ENCODE measurements at regions not wholly inside any gene's neighbourhood (a gene's known extent, or its start where the extent isn't known, plus 50 kb on each side); places are given as distances from the start of the nearest gene placed in this dataset.

DNA sequence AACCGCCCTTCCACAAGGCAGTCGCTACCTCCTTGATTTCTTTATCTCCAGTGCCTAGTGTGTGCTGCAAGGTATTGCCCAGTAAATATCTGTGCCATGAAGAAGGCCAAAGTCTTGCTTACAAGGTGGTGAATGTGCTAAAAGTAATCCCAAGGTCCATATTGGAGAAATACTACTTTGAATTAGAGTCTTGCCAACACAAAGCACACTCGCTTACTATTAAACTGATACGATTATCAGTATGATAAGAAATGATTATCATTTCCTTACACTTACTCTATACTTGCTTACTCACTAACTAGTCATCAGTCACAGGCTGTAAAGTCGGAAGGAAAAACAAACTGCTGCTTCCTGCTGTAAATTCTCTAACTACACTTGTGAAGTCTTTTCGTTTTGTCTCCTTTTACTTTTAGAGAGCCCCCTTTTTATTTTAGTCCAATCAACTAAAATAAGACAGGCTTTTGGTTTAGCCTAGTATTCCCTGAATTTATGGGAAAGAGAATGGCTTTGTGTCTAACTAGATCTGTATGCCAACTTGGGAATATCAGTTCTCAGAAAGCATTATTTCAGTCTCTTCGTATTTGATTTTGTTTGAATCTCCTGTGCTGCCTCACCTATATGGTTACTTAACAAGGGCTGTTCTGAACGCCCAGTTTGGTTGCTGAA is 107.1 kb upstream of the TSC22D2 start:
- FAIRE-seq (no peak), DNase-seq (ENCODE audit: insufficient read length, low spot score) (no peak)
- TF ChIP-seq CTCF (IDR thresholded peaks at IDR 0.05; ENCODE audit: insufficient read depth, missing control alignments), result no peak

DNA sequence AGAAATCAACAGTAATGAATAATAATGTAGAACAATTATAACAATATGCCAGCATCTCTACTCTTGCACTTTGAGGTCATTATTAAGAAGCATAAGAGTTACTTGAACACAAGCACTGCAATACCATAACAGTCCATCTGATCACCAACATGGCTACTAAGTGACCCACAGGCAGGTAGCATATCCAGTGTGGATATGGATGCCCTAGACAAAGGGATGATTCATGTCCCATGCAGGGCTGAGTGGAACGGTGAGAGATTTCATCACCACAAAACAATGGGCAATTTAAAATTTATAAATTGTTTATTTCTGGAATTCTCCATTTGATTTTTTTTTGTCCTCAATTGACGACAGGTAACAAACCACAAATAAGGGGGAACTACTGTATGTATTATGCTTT is 107.7 kb upstream of the TSC22D2 start:
- no peak for DNase-seq (ENCODE audit: insufficient read length, low spot score)
- FAIRE-seq, result no peak
- TF ChIP-seq CTCF (IDR thresholded peaks at IDR 0.05; ENCODE audit: insufficient read depth, missing control alignments), result no peak

- DNase-seq (ENCODE audit: insufficient read length, low spot score), result no peak
- no peak for FAIRE-seq
Measured at GRCh38 chr3:150299201-150299600, 108.9 kb upstream of the TSC22D2 start.

DNA sequence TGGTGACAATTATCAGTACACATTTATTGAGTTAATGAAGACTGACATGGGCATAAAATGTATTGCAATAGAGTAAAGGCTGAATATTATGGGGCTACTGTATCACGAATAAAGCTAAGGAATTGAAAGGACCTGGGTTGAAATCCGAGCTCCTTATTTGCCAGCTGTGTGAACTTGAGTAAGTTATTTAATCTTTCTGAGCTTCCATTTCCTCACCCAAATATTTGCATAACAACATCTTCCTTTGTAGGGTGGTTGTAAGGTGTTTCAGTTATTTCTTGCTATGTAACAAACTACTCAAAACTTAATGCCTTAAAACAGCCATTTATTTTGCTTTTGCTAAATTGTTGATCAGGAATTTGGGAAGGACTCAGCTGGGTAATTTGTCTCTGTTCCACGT is 111.1 kb upstream of the TSC22D2 start:
- DNase-seq (ENCODE audit: insufficient read length, low spot score) (no peak), FAIRE-seq (no peak)
- TF ChIP-seq CTCF (IDR thresholded peaks at IDR 0.05; ENCODE audit: insufficient read depth, missing control alignments), result no peak

More at GRCh38 chr3:150299201-150299600, 108.9 kb upstream of the TSC22D2 start:
- no peak for TF ChIP-seq CTCF (IDR thresholded peaks at IDR 0.05; ENCODE audit: insufficient read depth, missing control alignments)

DNA sequence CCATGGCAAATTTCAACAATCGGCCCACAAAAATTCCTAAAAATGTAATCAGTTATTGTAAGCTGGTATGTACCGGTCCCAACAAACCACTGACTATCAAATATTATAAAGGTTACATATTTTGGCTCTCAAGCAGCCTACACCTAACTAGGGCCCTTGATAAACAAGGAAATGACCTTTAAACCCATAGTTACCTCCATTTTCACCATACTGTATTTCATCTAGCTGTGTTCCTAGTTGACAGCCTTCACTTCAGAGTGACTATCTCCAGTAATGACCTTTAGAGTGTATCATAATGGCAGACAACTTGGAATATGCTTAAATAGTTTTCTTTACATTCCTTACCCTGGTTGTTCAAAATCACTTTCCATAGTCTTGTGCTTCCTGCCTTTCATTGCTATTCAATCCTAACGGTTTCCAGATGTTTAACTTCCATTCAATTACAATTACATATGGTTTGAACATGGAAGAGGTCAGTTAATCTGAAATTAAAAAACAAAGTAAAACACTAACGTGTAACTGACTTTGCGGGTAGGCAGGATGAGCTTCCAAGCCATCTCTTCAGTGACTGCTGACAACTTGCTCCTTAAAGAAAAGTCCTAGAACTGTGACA is 111.9 kb upstream of the TSC22D2 start:
- FAIRE-seq, result no peak
- TF ChIP-seq CTCF (IDR thresholded peaks at IDR 0.05; ENCODE audit: insufficient read depth, missing control alignments), result no peak
- DNase-seq (ENCODE audit: insufficient read length, low spot score), result no peak

GRCh38 chr3:150293401-150294001 is 114.6 kb upstream of the TSC22D2 start:
- no peak for TF ChIP-seq CTCF (IDR thresholded peaks at IDR 0.05; ENCODE audit: insufficient read depth, missing control alignments)
- DNase-seq (ENCODE audit: insufficient read length, low spot score) (no peak), FAIRE-seq (no peak)

GRCh38 chr3:150292891-150293290 is 115.2 kb upstream of the TSC22D2 start:
- TF ChIP-seq CTCF (IDR thresholded peaks at IDR 0.05; ENCODE audit: insufficient read depth, missing control alignments), result no peak
- DNase-seq (ENCODE audit: insufficient read length, low spot score) (no peak), FAIRE-seq (no peak)

Data from D721Med (cell line).